HFF-Myc (cell line): ENCODE measurements at regions not wholly inside any gene's neighbourhood (a gene's known extent, or its start where the extent isn't known, plus 50 kb on each side); places are given as distances from the start of the nearest gene placed in this dataset.

ENCODE experiments used
- DNase-seq: peaks from one replicate; pipeline ENCODE4 v3.0.0-alpha.2; 2011; ENCODE audit warnings: low read depth; ENCODE audit errors: extremely low read depth
- H3K4me3 ChIP-seq: replicated peaks from 2 replicates; pipeline ENCODE4 v1.5.1; 2011; ENCODE audit warnings: low read depth, mild to moderate bottlenecking, control low read depth, low read length
- CTCF ChIP-seq: IDR thresholded peaks from 2 replicates; pipeline ENCODE4 v1.5.1; 2012; ENCODE audit warnings: mild to moderate bottlenecking, low read depth, low read length, control low read depth; ENCODE audit errors: missing control alignments

GRCh38 chr1:30316056-30316455 lies 407.3 kb downstream of the MATN1 start:
- no peak overlapping the region for H3K4me3 ChIP-seq
- DNase-seq, result no peak
- TF ChIP-seq CTCF, result no peak

GRCh38 chr1:30315185-30315960 lies 408.0 kb downstream of the MATN1 start:
- H3K4me3 ChIP-seq, result no peak overlapping the region
- TF ChIP-seq CTCF, result no peak
- no peak for DNase-seq

- no peak overlapping the region for H3K4me3 ChIP-seq
- TF ChIP-seq CTCF, result no peak
- no peak for DNase-seq
Measured at GRCh38 chr1:30314591-30314990, 408.8 kb downstream of the MATN1 start.

- no peak for DNase-seq
- no peak for TF ChIP-seq CTCF
- no peak overlapping the region for H3K4me3 ChIP-seq
Measured at GRCh38 chr1:30313584-30313983, 409.8 kb downstream of the MATN1 start.

- DNase-seq, result no peak
- H3K4me3 ChIP-seq, result no peak overlapping the region
- no peak for TF ChIP-seq CTCF
Measured at GRCh38 chr1:30313176-30313575, 410.2 kb downstream of the MATN1 start.

GRCh38 chr1:30312226-30312625 lies 411.2 kb downstream of the MATN1 start:
- DNase-seq, result no peak
- no peak for TF ChIP-seq CTCF
- H3K4me3 ChIP-seq, result no peak overlapping the region

- DNase-seq, result no peak
- no peak overlapping the region for H3K4me3 ChIP-seq
- TF ChIP-seq CTCF, result no peak
Measured at GRCh38 chr1:30311749-30312148, 411.6 kb downstream of the MATN1 start.
